Stimulated activated CD8-positive, alpha-beta memory T cell treated with anti-CD3 and anti-CD28 coated beads, Interleukin-7, amount 100 ng/mL, for 1 hour (primary cell): ENCODE measurements at regions not wholly inside any gene's neighbourhood (a gene's known extent, or its start where the extent isn't known, plus 50 kb on each side); places are given as distances from the start of the nearest gene placed in this dataset.

Experiments used
- DNase-seq, 2 donors: peaks; one replicate each; pipeline ENCODE4 v3.0.0-alpha.2; 2020; ENCODE audit warnings: low read depth in 2 of 2

- DNase-seq: no peak
Observed at GRCh38 chr2:240208631-240209211, 68.3 kb upstream of the OTOS start.

GRCh38 chr2:240209493-240209892 is 69.0 kb upstream of the OTOS start:
- no peak for DNase-seq

- DNase-seq: no peak
Observed at GRCh38 chr2:240210198-240210965, 69.9 kb upstream of the OTOS start.

DNA sequence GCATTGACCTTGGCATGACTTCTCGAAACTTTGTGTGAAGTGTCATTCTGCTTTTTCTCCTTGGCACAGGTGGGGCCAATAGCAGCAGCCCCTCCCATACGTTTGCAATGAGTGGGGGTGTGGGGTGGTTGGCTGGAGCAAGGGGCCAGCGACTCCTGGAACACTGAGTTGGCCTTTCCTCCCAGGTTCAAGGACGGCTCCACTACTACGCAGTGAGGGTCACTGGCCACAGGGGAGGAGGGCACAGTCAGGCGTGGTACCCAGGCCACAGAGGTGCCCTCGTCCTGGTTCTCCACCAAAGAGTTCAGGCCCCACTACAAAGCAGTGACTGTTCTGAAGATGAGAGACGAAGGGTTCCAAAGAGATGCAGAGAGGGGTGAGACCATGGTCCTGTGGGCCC is 70.6 kb upstream of the OTOS start:
- DNase-seq: no peak

GRCh38 chr2:240211598-240212424 is 71.4 kb upstream of the OTOS start:
- DNase-seq: no peak

DNA sequence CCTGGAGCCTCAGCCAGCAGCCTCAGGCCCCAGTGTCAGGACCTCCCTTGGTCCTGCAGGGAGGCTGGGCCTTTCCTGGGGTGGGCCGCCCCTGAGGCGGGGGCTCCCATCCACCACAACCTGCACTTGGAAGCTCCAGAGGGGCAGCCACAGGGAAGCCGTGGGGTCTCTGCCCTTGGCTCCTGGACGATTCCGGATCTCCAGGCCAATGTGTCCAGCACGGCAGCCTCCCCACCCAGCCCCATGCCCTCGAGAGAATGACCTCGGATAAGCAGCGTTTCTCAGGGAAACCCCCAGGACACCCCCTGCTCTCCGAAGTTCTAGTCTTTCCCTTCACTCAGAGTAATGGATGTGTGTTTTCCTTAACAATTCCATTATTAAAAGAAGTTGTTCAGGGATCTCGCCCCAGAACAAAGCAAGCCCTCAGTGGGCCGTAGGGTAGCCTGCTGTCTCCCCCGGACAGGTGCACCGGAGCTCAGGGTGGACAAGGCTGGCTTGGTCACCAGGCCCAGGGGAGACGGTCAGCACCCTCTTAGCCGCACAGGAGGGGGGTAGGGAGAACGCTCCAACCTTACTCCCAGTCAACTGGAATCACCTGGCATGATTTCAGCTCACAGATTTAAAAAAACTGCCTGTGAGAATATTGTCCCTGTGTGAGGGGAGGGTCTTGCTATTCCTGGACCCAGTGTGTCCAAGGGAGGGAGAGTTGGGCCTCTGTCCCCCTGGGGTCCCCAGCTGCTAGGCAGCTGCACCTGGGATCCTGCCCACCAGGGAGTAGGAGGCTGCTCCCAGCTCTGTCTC is 72.2 kb upstream of the OTOS start:
- no peak for DNase-seq

GRCh38 chr2:240213226-240213475 is 72.7 kb upstream of the OTOS start:
- DNase-seq: no peak

GRCh38 chr2:240213476-240214421 is 73.3 kb upstream of the OTOS start:
- DNase-seq: no peak

GRCh38 chr2:240214790-240215675 is 74.6 kb upstream of the OTOS start:
- DNase-seq: no peak

DNA sequence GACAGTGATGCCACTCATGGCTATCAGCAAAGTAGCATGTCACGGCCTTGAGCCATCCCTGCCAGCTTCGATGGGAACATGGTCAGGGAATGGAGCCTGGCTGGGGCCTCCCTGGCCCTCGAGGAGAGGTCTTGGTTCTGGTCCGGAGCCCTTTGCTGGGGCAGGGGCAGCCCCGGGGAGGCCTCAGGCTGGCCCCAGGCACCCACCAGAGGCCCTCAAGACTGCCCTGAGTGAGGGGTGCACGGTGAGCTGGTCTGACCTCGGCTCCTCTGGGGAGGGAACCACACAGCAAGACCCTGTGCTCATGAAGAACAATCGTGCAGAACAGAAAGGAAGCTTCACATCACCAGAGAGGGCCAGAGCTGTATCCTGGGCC is 75.2 kb upstream of the OTOS start:
- no peak for DNase-seq

- DNase-seq: no peak
Observed at GRCh38 chr2:240216167-240216566, 75.7 kb upstream of the OTOS start.

GRCh38 chr2:240217431-240218301 is 77.2 kb upstream of the OTOS start:
- DNase-seq: no peak

- DNase-seq: no peak
Observed at GRCh38 chr2:240219208-240219890, 78.9 kb upstream of the OTOS start.

- no peak for DNase-seq
Observed at GRCh38 chr2:240220371-240220770, 79.9 kb upstream of the OTOS start.

- DNase-seq: no peak
Observed at GRCh38 chr2:240223631-240224030, 83.2 kb upstream of the OTOS start.

GRCh38 chr2:240224676-240225075 is 84.2 kb upstream of the OTOS start:
- DNase-seq: no peak

DNA sequence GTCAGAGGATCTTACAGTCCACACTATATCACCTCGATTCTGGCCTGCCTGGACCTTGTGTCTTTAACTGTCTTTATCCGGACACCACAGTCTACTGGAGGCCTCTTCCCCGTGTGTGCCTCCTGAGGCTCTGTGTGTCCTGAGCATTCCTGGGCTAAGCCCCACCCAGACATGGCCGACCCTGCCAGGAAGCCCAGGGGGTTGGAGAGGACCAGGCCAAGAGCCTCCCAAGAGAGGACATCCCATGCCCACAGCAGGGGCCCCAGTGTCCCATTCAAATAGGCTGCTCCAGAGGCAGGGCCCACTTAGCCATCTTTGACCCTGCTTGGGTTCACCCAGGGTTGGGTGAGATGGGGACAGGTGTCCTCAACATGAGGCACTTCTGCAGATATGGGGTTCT is 84.7 kb upstream of the OTOS start:
- no peak for DNase-seq

- DNase-seq: no peak
Observed at GRCh38 chr2:240225660-240226475, 85.4 kb upstream of the OTOS start.
